Germinal center (tissue), 1 donor: ENCODE measurements at regions not wholly inside any gene's neighbourhood (a gene's known extent, or its start where the extent isn't known, plus 50 kb on each side); places are given as distances from the start of the nearest gene placed in this dataset.

Experiments
- DNase-seq: peaks from one replicate; pipeline ENCODE4 v3.0.0; 2012; ENCODE audit warnings: mixed read lengths, low spot score

- no peak for DNase-seq
Observed at GRCh38 chr7:30212701-30213111, 71.7 kb upstream of the ZNRF2 start.

GRCh38 chr7:30213637-30214036, 70.8 kb upstream of the ZNRF2 start:
- DNase-seq = no peak

- no peak for DNase-seq
Observed at GRCh38 chr7:30214651-30215137, 69.7 kb upstream of the ZNRF2 start.

GRCh38 chr7:30221764-30222163, 62.6 kb upstream of the ZNRF2 start:
- no peak for DNase-seq

- DNase-seq = no peak
Observed at GRCh38 chr7:30222515-30223215, 61.7 kb upstream of the ZNRF2 start.

- DNase-seq = no peak
Observed at GRCh38 chr7:30223896-30224295, 60.5 kb upstream of the ZNRF2 start.

GRCh38 chr7:30224511-30225062, 59.8 kb upstream of the ZNRF2 start:
- DNase-seq = no peak

- DNase-seq = peak; percentile 75
Observed at GRCh38 chr7:30225863-30226613, 58.4 kb upstream of the ZNRF2 start.

- no peak for DNase-seq
Observed at GRCh38 chr7:30226614-30227268, 57.7 kb upstream of the ZNRF2 start.

GRCh38 chr7:30231271-30231670, 53.1 kb upstream of the ZNRF2 start:
- no peak for DNase-seq

GRCh38 chr7:30232391-30232790, 52.0 kb upstream of the ZNRF2 start:
- DNase-seq = no peak
